Testis (tissue), 2 donors: ENCODE measurements at regions not wholly inside any gene's neighbourhood (a gene's known extent, or its start where the extent isn't known, plus 50 kb on each side); places are given as distances from the start of the nearest gene placed in this dataset.

Experiments used
- DNase-seq: peaks from one replicate; pipeline ENCODE4 v3.0.0-alpha.2; 2019
- H3K27ac ChIP-seq, 2 donors: fragments of 200-600 bp; sonication (generic); one replicate each; pipeline ENCODE4 v1.5.1; 2019
- H3K27me3 ChIP-seq: fragments of 200-600 bp; sonication (generic); one replicate; pipeline ENCODE4 v1.5.1; 2019
- H3K36me3 ChIP-seq: fragments of 200-600 bp; sonication (generic); one replicate; pipeline ENCODE4 v1.5.1; 2017; ENCODE audit warnings: low read depth; ENCODE audit errors: missing control alignments
- H3K4me1 ChIP-seq: fragments of 200-600 bp; sonication (generic); one replicate; pipeline ENCODE4 v1.5.1; 2019
- H3K4me3 ChIP-seq, 2 donors: fragments of 200-600 bp; sonication (generic); one replicate each; pipeline ENCODE4 v1.5.1; 2017 to 2019
- H3K9me3 ChIP-seq: fragments of 200-600 bp; sonication (generic); one replicate; pipeline ENCODE4 v1.5.1; 2017
- POLR2A ChIP-seq: fragments of 450-650 bp; IDR thresholded peaks from one replicate; pipeline ENCODE4 v1.6.1; 2017; ENCODE audit warnings: antibody characterized with exemption, mild to moderate bottlenecking, moderate library complexity
- WGBS, 2 donors: methylation state at CpG; one replicate each; pipeline ENCODE4 v1.1.5; 2018; 5-methylcytosine and 5-hydroxymethylcytosine counted together
- intact Hi-C: fragments of 100-400 bp; cut with DNase I; formaldehyde crosslinking; loops from one replicate; pipeline ENCODE4 v1.15.1; 2023; ENCODE audit warnings: low total_unique reads
- TF ChIP-seq, protein P1 (sequence below), 3 experiments: fragments of 450-650 bp in 2 of 3; fragments of 200-600 bp in 1 of 3; sonication (generic) in 1 of 3; IDR thresholded peaks; one replicate each; pipeline ENCODE4 v1.5.1; 2016 to 2019; ENCODE audit warnings: antibody characterized with exemption in 3 of 3, mild to moderate bottlenecking in 2 of 3, moderate library complexity in 1 of 3

DNA sequence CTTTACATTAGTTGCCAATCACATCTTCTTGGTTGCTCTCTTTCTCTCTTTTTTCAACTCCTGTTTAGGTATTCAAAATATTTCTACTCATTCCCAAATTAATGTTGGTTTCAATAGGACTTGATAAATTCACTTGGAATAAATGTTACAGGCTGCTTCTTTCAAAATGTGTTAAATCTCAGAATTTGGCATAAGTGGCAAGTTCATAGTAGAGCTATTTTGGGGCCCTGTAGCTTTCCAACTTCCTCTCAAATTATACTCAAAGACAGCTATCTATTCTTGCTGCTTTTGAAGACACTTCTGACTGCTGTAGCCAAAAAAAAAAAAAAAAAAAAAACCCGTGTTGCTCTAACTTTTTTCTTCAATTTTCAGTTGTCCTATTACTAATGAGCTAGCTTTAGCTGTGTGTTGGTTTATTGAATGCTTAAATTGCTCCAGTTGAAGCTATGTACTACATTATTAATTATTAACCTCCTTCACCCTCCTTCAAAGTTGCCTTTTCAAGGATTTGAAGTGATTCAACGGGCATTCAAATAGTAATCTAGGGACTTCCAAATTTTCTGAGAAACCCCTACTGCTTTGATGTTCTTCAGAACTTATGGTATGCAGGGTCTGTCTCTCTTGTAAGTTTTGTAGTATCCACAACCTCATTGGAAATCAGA, 554.6 kb upstream of the FLRT2 start:
- H3K36me3 ChIP-seq: no peaks in the 10 kb centered on the region
- no peak for TF ChIP-seq POLR2A
- TF ChIP-seq, protein P1, sequence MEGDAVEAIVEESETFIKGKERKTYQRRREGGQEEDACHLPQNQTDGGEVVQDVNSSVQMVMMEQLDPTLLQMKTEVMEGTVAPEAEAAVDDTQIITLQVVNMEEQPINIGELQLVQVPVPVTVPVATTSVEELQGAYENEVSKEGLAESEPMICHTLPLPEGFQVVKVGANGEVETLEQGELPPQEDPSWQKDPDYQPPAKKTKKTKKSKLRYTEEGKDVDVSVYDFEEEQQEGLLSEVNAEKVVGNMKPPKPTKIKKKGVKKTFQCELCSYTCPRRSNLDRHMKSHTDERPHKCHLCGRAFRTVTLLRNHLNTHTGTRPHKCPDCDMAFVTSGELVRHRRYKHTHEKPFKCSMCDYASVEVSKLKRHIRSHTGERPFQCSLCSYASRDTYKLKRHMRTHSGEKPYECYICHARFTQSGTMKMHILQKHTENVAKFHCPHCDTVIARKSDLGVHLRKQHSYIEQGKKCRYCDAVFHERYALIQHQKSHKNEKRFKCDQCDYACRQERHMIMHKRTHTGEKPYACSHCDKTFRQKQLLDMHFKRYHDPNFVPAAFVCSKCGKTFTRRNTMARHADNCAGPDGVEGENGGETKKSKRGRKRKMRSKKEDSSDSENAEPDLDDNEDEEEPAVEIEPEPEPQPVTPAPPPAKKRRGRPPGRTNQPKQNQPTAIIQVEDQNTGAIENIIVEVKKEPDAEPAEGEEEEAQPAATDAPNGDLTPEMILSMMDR (IDR thresholded peaks at IDR 0.05): no peak
- intact Hi-C loops: no loop called here
- H3K9me3 ChIP-seq: no peaks in the 10 kb centered on the region
- H3K4me1 ChIP-seq: no peaks in the 10 kb centered on the region
- H3K27ac ChIP-seq: no peak overlapping the region
- H3K27me3 ChIP-seq: no peaks in the 10 kb centered on the region
- no peak for DNase-seq
- no peak overlapping the region for H3K4me3 ChIP-seq
- 60 to 71% methylated on average over 2 of the region's 2 CpGs for WGBS, 2 donors

DNA sequence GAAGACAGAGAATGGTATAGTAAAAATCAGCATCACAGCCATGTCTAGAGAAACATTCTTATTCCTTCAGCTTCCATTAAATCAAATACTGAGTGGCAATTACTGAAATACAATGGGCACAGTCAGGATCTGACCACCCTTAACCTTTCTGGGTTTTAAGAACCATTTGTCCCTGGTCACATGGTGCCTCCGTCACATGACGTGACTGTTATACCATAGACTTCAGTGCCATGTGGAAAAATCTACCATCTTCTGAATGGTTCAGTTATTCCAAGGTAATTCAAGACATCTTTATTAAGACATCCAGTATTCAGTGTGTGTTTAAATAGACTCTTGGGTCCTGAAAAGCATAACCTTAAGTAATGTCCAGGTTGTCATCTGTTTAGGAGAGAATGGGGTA, 553.1 kb upstream of the FLRT2 start:
- Histone ChIP-seq H3K27me3 (no peaks in the 10 kb centered on the region), H3K27ac (no peak overlapping the region), H3K36me3 (no peaks in the 10 kb centered on the region), H3K4me1 (no peaks in the 10 kb centered on the region), H3K9me3 (no peaks in the 10 kb centered on the region), H3K4me3 (no peak overlapping the region)
- intact Hi-C loops: no loop called here
- TF ChIP-seq, protein P1 (IDR thresholded peaks at IDR 0.05): no peak
- no peak for TF ChIP-seq POLR2A
- WGBS, 2 donors: 55 to 94% methylated on average over 2 of the region's 2 CpGs
- no peak for DNase-seq

DNA sequence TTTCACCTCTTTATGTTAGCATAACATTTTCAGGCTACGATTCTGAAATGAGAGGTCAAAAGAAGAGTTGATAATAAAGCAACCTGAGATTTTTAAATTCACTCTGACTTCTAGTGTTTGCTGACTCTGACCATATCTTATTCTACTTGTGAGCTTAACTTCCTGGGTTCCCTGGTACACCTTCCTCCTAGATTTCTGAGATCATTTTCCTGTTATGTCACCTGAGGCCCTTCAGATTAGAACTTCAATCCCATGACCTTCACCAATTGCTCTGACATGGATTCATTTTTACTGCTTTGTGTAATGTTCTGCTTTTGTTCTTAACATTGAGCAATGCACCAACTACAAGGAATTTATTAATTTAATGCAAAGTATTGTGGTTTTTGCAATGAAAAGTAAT, 542.9 kb upstream of the FLRT2 start:
- no peak for DNase-seq
- Histone ChIP-seq H3K4me1 (no peaks in the 10 kb centered on the region), H3K27me3 (no peaks in the 10 kb centered on the region), H3K9me3 (no peaks in the 10 kb centered on the region), H3K4me3 (no peak overlapping the region), H3K27ac (no peak overlapping the region), H3K36me3 (no peaks in the 10 kb centered on the region)
- intact Hi-C loops: no loop called here
- WGBS, 2 donors: 83 to 87% methylated on average over 1 of the region's 1 CpG
- TF ChIP-seq, protein P1 (IDR thresholded peaks at IDR 0.05): no peak
- no peak for TF ChIP-seq POLR2A

DNA sequence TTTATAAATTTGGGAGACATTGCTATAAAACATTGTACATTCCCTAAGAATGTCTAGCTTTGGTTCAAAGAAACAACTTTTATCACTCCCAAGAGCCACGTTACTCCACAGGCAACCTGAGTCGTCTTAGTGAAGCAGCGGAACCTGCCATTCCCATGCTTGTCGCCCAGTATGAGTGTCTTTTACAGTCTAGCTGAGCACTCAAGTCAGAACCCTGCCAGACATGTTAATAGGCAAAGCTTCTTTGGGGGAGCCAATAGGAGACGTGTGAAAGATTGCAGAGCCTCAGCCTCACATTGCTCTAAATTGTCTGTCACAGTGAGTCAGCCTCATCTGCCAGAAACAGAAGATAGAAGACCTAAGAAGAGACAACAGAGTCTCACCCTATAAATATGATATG, 541.6 kb upstream of the FLRT2 start:
- no peak for DNase-seq
- Histone ChIP-seq H3K36me3 (no peaks in the 10 kb centered on the region), H3K27ac (no peak overlapping the region), H3K4me1 (no peaks in the 10 kb centered on the region), H3K9me3 (no peaks in the 10 kb centered on the region), H3K4me3 (no peak overlapping the region), H3K27me3 (no peaks in the 10 kb centered on the region)
- TF ChIP-seq POLR2A: no peak
- TF ChIP-seq, protein P1 (IDR thresholded peaks at IDR 0.05): no peak
- intact Hi-C loops: no loop called here
- WGBS, 2 donors: 82 to 83% methylated on average over 5 of the region's 5 CpGs

DNA sequence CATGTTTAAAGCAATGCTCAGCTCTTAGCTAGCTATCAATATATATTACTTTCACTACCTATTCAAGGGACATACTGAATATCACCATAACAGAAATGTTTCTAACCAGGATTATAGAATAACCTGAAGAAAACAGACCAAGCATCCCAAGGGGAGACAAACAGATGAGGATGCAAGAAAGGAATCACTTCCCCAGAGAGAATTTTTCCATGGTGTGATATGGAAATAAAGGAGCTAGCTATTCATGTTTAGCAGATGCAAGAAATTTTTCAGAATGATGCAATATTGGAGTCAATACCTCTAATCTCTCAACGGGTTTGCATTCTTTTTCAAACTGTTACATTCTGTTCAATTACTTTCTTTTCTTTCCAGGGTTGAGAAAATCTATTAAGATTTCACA, 538.9 kb upstream of the FLRT2 start:
- TF ChIP-seq, protein P1 (IDR thresholded peaks at IDR 0.05): no peak
- TF ChIP-seq POLR2A: no peak
- intact Hi-C loops: no loop called here
- Histone ChIP-seq H3K9me3 (no peaks in the 10 kb centered on the region), H3K27me3 (no peaks in the 10 kb centered on the region), H3K4me1 (no peaks in the 10 kb centered on the region), H3K27ac (no peak overlapping the region), H3K4me3 (no peak overlapping the region), H3K36me3 (no peaks in the 10 kb centered on the region)
- WGBS, 2 donors: 38 to 44% methylated on average over 1 of the region's 1 CpG
- no peak for DNase-seq
